ENCODE measurements at regions not wholly inside any gene's neighbourhood (a gene's known extent, or its start where the extent isn't known, plus 50 kb on each side); places are given as distances from the start of the nearest gene placed in this dataset.

DNA sequence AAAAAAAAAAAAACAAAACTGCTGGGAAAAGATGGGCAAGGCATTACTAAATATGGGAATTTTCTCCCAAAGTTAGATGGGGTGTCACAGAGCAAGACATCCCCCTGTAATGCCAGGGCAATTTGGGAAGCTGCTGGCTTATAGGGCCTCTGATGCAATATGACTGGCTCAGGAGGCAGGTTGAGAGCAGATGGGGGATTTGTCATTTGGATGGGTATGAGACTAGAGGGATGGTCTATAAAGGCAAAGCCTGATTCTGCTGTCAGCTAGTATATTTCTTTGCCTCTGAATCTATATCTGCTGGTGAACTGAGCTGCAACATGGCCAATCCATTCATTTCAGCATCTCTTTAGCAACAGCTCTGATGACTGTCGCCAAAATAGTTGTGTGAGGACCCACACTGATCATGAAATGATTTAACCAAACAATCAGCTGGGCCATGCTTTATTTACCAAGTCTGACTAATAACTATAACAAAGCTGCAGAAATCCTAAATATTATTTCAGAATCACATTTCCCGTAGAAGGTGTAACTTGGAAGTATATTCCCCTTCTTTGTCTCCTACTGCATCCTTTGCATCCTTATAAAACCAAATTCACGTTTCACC, 455.1 kb upstream of the ZNF608 start:
- no peak for DNase-seq (ENCODE audit: low read depth, low spot score)

DNA sequence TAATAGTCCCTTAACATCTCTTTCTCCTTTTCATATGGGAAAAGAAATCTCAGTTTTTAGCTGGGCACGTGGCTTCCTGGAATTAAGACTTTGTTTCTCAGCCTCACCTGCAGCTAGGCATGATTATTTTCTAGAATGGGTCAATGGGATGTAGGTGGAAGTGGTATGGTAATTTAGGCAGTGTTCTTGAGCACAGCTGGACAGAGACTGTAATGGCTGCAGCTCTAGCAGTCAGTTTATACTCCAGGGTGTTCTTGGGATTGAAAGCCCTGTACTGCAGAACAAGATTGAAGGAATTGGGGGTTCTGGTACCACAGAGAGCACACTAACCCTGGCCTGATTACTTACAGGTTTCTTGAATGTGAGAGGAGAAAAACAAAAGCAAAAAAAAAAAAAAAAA, 455.9 kb upstream of the ZNF608 start:
- DNase-seq (ENCODE audit: low read depth, low spot score): no peak

DNA sequence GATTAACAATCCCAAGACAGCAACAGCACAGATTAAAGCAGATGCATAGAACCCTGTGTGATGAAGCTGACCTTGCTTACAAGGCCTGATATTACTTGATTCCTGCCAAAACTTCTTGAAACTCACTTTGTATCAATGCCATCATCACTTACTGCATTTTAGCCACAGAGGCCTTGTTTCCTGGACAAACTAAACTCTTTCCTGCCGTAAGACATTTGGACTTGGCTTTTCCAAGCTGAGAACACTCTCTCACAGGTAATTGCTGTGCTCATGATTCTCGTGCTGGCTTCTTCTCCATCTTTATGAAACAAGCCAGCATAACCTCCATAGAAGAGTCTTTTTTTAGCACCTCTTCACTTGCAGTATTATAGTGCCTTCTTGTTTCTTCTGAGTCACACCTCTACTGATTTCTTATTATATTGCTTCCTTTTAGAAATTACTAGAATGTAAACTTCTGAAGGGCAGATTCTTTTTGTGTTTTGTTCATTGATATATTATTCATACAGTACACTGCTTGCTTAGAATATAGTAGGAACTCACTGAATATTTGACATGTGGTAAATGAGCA, 456.5 kb upstream of the ZNF608 start:
- DNase-seq (ENCODE audit: low read depth, low spot score): no peak

DNA sequence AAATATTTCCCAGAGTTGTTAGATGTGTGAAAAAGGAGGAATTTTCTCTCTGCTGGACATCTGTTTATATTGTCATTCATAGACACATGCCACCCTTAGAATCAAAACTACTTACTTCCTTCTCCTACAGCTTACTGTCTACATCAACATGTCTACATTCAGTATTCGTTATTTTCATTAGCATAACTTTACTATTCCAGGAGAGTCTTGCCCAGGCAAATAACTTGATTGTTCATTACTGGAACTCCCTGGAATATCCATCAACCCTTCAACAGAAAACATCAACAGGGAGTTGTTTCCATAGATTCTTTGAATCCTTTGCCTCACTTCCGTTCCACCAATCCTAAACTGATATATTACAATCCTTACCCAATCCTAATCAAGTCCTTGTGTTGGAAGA, 457.5 kb upstream of the ZNF608 start:
- no peak for DNase-seq (ENCODE audit: low read depth, low spot score)

DNA sequence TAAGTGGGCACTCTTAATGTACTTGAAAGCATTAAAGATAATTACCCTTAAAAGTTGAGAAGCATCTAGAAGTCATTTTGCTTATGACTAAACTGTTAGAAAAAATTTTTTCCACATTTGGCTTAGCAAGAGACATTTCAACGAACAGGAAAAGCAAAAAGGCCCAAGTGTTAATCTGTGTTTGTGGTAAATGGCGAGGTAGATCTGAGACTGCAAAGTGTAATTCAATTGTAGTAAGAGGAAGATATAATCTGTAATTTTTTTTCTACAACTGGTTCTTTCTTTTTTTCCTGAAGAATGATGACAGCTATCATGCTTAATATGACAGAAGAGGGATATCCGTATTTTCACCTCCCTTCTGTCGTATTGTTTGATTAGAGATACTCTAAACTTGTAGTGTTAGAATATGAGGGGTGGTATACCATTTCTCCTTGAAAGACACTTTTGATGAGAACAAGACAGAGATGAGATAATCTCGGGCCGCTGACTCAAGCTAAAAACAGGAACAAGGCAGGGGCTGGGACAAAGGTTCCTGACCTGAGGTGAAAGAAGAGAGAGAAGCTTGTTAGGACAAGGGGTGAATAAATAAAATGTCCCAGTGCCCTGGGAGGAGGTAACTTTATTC, 459.3 kb upstream of the ZNF608 start:
- no peak for DNase-seq (ENCODE audit: low read depth, low spot score)

DNA sequence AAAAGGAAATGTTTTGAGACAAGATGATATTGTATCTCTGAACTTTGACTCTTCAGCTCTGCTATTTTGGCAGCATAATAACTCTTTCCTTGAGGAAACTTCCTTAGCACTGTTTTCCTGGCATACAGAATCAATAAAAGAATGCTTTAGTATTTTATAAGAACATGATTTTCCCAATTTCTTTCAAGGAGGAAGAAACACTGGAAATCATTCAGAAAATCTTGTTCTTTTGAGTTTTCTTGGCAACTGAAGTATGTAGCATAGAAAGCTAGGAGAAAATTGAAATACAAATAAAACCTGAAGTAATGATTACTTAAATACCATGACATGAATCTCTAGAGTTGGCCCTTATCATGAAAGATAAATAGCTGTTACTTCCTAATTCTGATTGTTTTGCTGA, 461.4 kb upstream of the ZNF608 start:
- DNase-seq (ENCODE audit: low read depth, low spot score): no peak

DNA sequence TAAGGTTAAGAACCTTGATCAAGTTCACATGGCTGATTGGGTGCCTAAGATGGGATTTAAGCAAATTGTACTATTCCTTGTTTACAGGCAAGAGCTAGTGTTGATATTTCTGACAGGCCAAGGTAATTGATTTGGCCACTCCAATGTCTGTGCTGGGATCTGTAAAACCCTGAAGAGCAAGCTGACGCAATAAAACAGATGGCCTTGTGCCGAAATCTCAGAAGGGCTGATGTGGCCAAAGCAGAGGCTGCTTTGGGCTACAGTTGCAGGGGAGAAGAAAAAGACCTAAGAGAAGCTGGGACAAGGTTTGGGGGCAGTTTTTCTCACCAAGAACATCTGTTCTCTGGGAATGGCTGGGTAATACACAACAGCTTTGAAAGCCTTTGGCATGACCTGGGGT, 463.2 kb upstream of the ZNF608 start:
- no peak for DNase-seq (ENCODE audit: low read depth, low spot score)

DNA sequence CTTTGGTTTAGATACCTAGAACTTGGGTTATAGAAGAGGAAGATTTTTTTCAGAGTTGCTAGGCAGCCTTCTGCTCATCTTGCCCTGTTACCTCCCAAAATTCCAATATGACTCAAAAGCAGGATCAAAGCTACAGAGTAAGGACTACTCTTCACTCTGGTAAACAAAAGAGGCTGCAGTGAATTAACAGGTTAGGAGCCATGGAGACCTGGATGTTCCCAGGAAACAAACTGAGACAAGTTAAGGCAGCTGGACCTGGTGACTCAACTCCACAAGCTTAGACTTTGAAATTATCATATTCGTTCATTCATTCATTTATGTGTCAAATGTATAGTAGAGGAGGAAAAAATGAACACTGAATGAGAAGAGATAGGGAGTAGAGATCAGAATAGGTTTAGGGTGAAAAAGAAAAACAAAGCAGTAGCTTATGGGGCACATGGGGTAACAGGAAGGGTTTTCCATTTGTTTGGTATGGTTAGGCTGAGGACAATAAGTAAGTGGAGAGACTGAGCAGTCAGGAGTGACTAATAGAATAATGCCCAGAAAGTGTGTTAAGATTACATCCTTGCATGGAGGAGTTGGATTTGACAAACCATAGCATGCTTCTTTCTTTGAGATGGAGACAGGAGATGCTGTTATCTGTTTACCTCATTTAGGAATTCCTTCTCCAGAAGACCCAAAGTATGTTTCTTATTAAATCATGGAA, 464.0 kb upstream of the ZNF608 start:
- DNase-seq (ENCODE audit: low read depth, low spot score): no peak

DNA sequence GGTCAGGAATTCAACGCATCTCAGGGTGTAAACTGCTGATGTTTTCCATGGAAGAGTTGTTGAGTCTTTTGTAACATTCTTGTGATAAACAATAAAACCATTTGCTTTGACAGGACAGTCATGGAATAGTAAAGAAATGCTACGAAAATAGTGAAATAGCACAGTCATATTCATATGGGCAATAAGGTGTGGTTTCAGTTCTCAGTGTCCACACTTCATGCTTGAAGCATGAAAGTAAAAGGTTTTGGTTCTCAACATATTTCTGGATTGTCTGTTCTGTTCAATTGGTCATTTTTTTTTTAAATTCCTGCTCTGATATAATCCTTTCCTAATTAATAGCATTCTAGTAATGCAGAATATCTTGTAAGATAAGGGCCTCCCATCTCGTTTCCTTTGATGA, 467.6 kb upstream of the ZNF608 start:
- DNase-seq (ENCODE audit: low read depth, low spot score): no peak

DNA sequence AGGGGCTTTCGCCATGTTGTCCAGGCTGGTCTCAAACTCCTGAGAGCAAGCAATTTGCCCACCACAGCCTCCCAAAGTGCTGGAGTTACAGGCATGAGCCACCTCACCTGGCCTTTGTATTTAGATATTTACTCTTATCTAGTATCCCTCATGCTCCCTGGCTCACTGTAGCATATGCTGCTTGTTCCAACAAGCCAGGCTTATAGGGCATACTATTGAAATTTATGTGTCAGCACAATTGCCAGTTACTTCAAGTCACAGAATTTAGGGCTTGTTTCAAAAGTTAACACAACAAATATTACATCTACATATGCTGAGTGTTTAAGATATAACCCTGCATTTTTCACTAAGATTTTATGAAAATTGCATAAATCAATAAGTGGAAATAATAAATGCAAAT, 469.2 kb upstream of the ZNF608 start:
- no peak for DNase-seq (ENCODE audit: low read depth, low spot score)

DNA sequence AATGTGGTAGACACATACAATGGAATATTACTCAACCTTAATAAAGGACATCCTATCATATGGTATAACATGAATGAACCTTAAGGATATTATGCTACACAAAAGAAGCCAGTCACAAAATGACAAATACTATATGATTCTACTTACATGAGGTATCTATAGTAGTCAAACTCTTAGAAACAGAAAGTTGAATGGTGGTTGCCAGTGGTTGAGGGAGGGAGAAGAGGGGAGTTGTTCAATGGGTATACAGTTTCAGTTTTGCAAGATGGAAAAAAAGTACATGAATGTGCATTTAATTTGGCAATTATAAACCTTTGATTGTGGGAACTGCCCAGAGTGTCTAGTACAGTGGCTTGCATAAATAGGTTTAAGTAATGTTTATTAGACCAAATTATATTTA, 473.3 kb upstream of the ZNF608 start:
- no peak for DNase-seq (ENCODE audit: low read depth, low spot score)

DNA sequence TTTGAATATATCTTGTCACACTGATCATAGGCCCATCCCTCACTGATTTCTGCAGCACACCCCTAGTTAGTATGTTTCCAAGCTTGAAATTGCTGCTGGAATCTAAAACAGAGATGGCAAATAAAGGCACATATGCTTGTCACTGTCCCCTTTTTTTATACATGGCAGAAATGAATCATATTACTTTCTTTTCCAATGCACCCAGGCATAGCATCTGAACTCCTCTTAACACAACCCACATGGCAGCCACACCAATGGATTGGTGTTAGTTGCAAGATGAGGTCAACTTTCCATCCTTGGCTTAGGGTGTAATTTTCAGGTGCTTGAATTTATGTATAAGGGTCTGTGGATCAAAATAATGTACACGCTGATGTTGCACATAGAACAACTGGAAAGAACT, 473.8 kb upstream of the ZNF608 start:
- no peak for DNase-seq (ENCODE audit: low read depth, low spot score)

DNA sequence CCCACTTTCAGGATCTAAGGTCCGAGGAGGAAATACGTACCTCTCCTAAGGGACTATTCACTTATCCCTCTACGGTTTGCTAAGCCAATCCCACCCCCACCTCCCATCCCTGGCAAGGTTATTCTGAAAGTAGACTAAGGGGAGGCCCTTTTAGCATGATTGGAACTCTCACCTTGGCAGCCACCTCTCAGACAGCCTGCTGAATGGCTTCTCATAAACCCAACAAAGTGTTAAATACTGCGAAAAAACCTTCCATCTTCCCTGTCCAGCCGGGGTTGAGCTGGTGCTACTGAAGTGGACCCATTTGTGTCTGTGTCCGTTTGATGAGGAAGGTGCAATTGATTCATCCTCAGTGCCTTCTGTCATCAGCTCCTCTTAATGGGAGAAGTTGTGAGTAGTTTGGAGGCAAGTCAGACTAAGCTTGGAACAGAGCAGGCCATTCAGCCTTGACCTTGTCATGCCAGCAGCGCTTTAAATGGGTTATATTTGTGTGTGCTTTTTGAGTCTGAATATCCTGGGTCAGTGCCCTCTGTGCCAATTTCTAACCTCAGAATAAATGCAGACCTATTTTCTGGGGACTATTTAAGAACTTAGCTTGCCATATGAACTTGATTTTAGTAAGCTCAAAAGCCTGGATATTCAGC, 476.3 kb upstream of the ZNF608 start:
- DNase-seq (ENCODE audit: low read depth, low spot score): no peak

DNA sequence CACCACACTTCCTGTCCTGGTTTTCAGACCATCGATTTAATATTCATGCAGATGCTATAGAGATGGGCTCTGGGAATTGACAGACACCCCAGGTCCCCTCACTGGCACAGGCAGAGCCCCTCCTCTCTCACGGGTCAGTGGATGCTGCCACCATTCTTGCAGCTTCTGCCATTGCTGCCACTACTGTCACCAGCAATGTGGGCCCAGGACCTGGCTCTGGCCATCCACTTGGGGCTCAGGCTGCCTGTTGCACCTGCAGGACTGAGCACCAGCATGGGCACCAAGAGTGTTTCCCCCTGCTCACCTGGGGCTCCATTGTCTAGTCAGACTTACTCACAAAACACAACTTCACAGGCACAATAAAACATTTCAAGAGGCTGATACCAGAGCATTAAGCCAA, 479.0 kb upstream of the ZNF608 start:
- no peak for DNase-seq (ENCODE audit: low read depth, low spot score)

DNA sequence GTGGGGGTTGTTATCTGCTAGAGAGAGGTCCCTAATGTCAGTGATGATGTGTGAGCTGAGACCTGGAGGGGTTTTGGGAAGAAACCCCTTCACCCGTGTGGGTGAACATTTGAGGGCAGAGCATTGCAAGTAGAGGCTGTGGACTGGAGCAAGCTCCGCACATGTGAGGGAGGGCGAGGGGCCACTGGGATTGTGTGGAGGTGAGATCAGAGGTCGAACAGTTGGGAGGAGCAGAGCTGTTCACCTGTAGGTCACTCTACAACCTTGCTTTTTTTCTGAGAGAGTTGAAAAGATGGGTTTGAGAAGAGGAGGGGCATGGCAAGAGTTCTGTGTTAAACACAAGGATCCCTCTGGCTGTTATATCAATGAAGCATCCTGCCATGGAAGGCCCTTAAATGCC, 480.4 kb upstream of the ZNF608 start:
- no peak for DNase-seq (ENCODE audit: low read depth, low spot score)

DNA sequence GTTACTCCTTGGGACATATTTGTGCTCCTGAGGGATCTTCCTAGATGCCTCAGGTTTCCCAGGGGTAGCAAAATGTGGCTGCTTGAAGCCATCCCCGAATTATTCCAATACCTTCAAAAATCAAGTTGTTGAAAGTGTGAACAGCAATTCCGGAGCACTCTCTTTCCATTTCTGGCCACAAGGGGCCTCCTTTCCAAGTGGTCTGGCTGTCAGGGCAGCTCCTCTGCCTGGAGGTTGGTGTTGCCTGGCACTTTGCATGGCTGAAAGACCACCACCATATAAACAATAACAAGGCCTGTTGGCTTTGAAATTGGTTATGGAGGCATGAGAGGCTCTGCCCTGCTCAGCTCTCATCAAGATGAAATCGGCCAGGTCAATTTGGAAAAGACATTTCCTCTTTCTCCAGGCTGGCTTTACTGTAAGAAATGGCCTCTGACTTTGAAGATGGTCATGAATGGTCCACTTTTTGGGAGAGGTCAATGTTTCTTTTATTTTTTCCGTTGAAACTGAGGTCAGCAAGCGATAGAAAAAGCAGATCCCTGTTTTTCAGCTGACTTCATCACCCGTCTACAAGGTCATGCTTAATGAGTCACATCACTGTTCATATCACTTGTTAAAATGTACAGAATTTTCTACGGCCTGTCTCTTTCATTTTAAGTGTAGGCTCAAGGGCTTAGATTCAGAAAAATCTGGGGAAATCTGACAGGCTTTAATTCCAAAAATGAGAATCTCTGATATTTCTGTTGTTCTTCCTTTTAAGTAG, 481.1 kb upstream of the ZNF608 start:
- DNase-seq (ENCODE audit: low read depth, low spot score): no peak

DNA sequence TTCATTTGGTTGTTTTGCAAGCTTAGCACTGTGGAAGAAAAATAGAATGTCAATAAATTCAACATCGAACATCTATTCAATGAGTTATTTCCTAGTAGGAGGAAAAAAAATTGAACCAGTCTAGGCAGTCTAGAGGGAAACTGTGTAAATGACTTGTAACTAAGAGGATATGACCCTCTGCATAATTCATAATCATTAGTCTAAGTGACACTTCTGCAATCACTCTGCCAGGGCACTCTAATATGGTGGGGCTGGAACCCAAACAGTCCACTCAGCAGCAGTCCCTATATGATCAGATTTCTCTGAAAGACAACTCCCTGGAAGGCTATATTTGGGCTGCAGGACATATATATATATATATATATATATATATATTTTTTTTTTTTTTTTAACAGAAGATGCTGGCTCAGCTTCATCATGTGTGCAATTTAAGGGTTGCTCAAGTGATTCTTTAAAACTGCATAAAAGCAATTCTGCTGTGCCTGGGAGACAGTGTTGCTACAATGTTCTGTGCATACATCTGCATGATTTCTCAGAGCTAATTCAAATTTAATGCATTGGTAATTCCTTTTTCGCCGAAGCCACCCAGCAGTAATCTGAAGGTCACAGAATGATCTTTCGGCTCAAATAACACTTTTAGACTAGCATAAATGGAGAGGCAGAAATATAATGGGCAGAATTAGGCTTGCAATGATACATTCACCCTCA, 482.1 kb upstream of the ZNF608 start:
- no peak for DNase-seq (ENCODE audit: low read depth, low spot score)

DNA sequence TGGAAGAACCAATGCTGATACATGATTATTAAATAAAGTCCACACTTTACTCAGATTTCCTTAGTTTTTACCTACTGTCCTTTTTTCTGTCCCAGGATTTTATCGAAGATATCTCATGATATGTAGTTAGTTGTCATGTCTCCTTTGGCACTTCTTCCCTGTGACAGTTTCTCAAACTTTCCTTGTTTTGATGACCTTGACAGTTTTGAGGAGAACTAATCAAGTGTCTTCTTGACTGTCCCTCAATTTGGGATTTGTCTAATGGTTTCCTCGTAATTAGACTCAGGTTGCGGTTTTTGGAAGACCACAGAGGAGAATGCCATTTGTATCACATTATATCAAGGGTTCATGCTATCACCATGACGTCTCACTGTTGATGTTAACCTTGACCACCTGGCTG, 483.1 kb upstream of the ZNF608 start:
- DNase-seq (ENCODE audit: low read depth, low spot score): no peak

DNA sequence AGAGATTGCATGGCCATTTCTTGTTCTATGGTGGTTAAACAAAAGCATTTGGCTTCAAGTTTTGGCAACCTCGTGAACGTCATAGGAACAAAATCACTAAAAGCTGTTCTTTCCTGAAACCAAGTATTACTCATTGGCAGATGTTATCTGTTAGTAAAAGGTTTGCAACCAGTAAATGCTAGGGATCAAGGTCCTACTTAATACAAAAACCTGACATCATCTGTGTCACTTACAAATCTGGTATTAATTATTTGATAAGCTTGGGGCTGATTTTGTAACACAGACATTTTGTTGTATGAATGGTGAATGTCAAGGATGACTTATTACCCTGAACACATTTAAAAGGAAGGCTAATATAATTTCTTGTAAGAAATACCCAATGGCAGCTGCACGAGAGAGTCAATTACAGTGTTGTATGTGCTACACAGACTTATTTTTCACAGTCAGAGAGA, 486.4 kb upstream of the ZNF608 start:
- no peak for DNase-seq (ENCODE audit: low read depth, low spot score)

DNA sequence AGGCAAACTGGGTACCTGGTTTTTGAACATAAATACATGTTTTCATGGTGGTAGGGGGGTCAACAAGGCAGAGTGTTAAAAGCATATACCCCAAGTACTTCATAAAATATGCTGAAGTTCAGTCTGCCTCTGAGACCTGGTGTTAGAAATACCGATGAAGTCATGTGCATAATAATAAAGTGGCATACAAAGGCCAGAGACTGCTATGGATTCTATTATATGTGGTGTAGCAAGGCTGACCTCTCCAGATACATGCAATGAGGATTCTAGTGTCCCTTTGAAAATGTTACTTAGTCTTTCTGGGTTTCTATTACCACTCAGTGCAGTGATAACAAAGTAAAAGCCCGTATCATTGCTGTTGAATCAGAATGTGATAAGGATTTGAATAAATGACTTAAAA, 487.5 kb upstream of the ZNF608 start:
- DNase-seq (ENCODE audit: low read depth, low spot score): no peak

DNA sequence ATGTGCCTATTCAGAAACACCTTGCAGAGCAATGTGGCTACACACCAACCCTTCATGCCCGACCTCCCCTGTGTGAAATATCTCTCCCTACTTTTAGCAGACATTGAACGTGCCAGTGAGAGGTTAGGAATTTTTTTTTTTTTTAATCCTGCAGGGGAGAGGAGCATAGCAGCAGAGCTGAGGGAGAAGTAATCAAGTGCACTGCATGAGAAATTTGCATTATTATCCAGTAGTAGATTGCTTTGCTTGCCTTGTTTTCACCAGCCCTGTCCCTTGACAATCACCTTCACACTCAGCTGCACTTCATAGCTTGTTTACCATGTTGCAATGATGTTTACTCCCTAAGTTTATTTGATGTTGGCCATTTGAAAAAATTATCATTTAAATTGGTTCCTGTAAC, 489.6 kb upstream of the ZNF608 start:
- no peak for DNase-seq (ENCODE audit: low read depth, low spot score)
